ENCODE measurements at regions not wholly inside any gene's neighbourhood (a gene's known extent, or its start where the extent isn't known, plus 50 kb on each side); places are given as distances from the start of the nearest gene placed in this dataset.

GRCh38 chr7:47042669-47043068 lies 539.2 kb downstream of the TNS3 start:
- DNase-seq (no peak), ATAC-seq (no peak)
- ChIA-PET CTCF (no interaction called here), POLR2A (no interaction called here)
- intact Hi-C loops (cut with micrococcal nuclease) = no loop called here
- Mint-ChIP-seq H3K27ac (no peak overlapping the region), H3K9me3 (no peaks in the 10 kb centered on the region), H3K36me3 (ENCODE audit: low read depth) (no peaks in the 10 kb centered on the region), H3K27me3 (no peaks in the 10 kb centered on the region), H3K4me3 (no peak overlapping the region), H3K4me1 (ENCODE audit: low read depth) (no peaks in the 10 kb centered on the region)
- no peak for TF ChIP-seq CTCF (IDR thresholded peaks at IDR 0.05)

GRCh38 chr7:47040795-47041347 lies 541.0 kb downstream of the TNS3 start:
- intact Hi-C loops (cut with micrococcal nuclease) = no loop called here

GRCh38 chr7:47039904-47040303 lies 542.0 kb downstream of the TNS3 start:
- H3K4me1 Mint-ChIP-seq (ENCODE audit: low read depth) = no peaks in the 10 kb centered on the region
- POLR2A ChIA-PET = no interaction called here

More at GRCh38 chr7:47040795-47041347, 541.0 kb downstream of the TNS3 start:
- Mint-ChIP-seq H3K4me1 (ENCODE audit: low read depth) (no peaks in the 10 kb centered on the region), H3K27ac (no peak overlapping the region), H3K9me3 (no peaks in the 10 kb centered on the region), H3K36me3 (ENCODE audit: low read depth) (no peaks in the 10 kb centered on the region), H3K27me3 (no peaks in the 10 kb centered on the region), H3K4me3 (no peak overlapping the region)
- DNase-seq (no peak), ATAC-seq (no peak)
- CTCF ChIA-PET = no interaction called here
- TF ChIP-seq CTCF (IDR thresholded peaks at IDR 0.05) = no peak
- POLR2A ChIA-PET = no interaction called here

GRCh38 chr7:47039089-47039648 lies 542.7 kb downstream of the TNS3 start:
- H3K4me1 Mint-ChIP-seq (ENCODE audit: low read depth) = no peaks in the 10 kb centered on the region
- intact Hi-C loops (cut with micrococcal nuclease) = no loop called here
- no peak overlapping the region for H3K4me3 Mint-ChIP-seq
- no peak for DNase-seq
- ChIA-PET CTCF (no interaction called here), POLR2A (no interaction called here)
- no peak overlapping the region for H3K27ac Mint-ChIP-seq
- no peaks in the 10 kb centered on the region for H3K27me3 Mint-ChIP-seq
- H3K36me3 Mint-ChIP-seq (ENCODE audit: low read depth) = no peaks in the 10 kb centered on the region
- no peak for TF ChIP-seq CTCF (IDR thresholded peaks at IDR 0.05)
- no peaks in the 10 kb centered on the region for H3K9me3 Mint-ChIP-seq
- ATAC-seq = no peak

More at GRCh38 chr7:47039904-47040303, 542.0 kb downstream of the TNS3 start:
- intact Hi-C loops (cut with micrococcal nuclease) = no loop called here
- ATAC-seq (no peak), DNase-seq (no peak)
- no peak overlapping the region for H3K27ac Mint-ChIP-seq
- no peak overlapping the region for H3K4me3 Mint-ChIP-seq
- TF ChIP-seq CTCF (IDR thresholded peaks at IDR 0.05) = no peak
- no peaks in the 10 kb centered on the region for H3K27me3 Mint-ChIP-seq
- CTCF ChIA-PET = no interaction called here
- no peaks in the 10 kb centered on the region for H3K9me3 Mint-ChIP-seq
- H3K36me3 Mint-ChIP-seq (ENCODE audit: low read depth) = no peaks in the 10 kb centered on the region

- DNase-seq (no peak), ATAC-seq (no peak)
- H3K36me3 Mint-ChIP-seq (ENCODE audit: low read depth) = no peaks in the 10 kb centered on the region
- ChIA-PET POLR2A (no interaction called here), CTCF (no interaction called here)
- H3K4me3 Mint-ChIP-seq = no peak overlapping the region
- H3K4me1 Mint-ChIP-seq (ENCODE audit: low read depth) = no peaks in the 10 kb centered on the region
- H3K27ac Mint-ChIP-seq = no peak overlapping the region
- H3K27me3 Mint-ChIP-seq = no peaks in the 10 kb centered on the region
- H3K9me3 Mint-ChIP-seq = no peaks in the 10 kb centered on the region
- intact Hi-C loops (cut with micrococcal nuclease) = no loop called here
- no peak for TF ChIP-seq CTCF (IDR thresholded peaks at IDR 0.05)
Observed at GRCh38 chr7:47038621-47039020, 543.3 kb downstream of the TNS3 start.
